ENCODE measurements at regions not wholly inside any gene's neighbourhood (a gene's known extent, or its start where the extent isn't known, plus 50 kb on each side); places are given as distances from the start of the nearest gene placed in this dataset.
"Not testable (repeated sequence)": the region's sequence is repeated elsewhere in the genome, so short reads cannot be mapped to it uniquely, and the experiment has no call there.

GRCh38 chr2:183881978-183882377, 716.4 kb upstream of the ZNF804A start:
- Histone ChIP-seq H3K27me3 (replicated peaks; ENCODE audit: control insufficient read depth, insufficient read depth, low read length) (no peaks in the 10 kb centered on the region), H3K36me3 (ENCODE audit: control insufficient read depth, insufficient read depth, low read length) (no peaks in the 10 kb centered on the region), H3K4me3 (replicated peaks; ENCODE audit: low read depth, low read length) (no peak overlapping the region)
- no peak for TF ChIP-seq CTCF (IDR thresholded peaks at IDR 0.05; ENCODE audit: insufficient read depth, low read length, poor library complexity, severe bottlenecking)
- no peak for DNase-seq (ENCODE audit: extremely low read depth, insufficient read length)

- H3K27me3 ChIP-seq (replicated peaks; ENCODE audit: control insufficient read depth, insufficient read depth, low read length): no peaks in the 10 kb centered on the region
- H3K4me3 ChIP-seq (replicated peaks; ENCODE audit: low read depth, low read length): no peak overlapping the region
- no peak for DNase-seq (ENCODE audit: extremely low read depth, insufficient read length)
- TF ChIP-seq CTCF (IDR thresholded peaks at IDR 0.05; ENCODE audit: insufficient read depth, low read length, poor library complexity, severe bottlenecking): no peak
- H3K36me3 ChIP-seq (ENCODE audit: control insufficient read depth, insufficient read depth, low read length): no peaks in the 10 kb centered on the region
These were observed 705.9 kb upstream of the ZNF804A start for GRCh38 chr2:183892315-183892941.

GRCh38 chr2:183898641-183899040, 699.7 kb upstream of the ZNF804A start:
- no peak for DNase-seq (ENCODE audit: extremely low read depth, insufficient read length)
- Histone ChIP-seq H3K36me3 (ENCODE audit: control insufficient read depth, insufficient read depth, low read length) (no peaks in the 10 kb centered on the region), H3K27me3 (replicated peaks; ENCODE audit: control insufficient read depth, insufficient read depth, low read length) (no peaks in the 10 kb centered on the region), H3K4me3 (replicated peaks; ENCODE audit: low read depth, low read length) (no peak overlapping the region)
- no peak for TF ChIP-seq CTCF (IDR thresholded peaks at IDR 0.05; ENCODE audit: insufficient read depth, low read length, poor library complexity, severe bottlenecking)

GRCh38 chr2:183901931-183902330, 696.4 kb upstream of the ZNF804A start:
- Histone ChIP-seq H3K36me3 (ENCODE audit: control insufficient read depth, insufficient read depth, low read length) (no peaks in the 10 kb centered on the region), H3K27me3 (replicated peaks; ENCODE audit: control insufficient read depth, insufficient read depth, low read length) (no peaks in the 10 kb centered on the region), H3K4me3 (replicated peaks; ENCODE audit: low read depth, low read length) (no peak overlapping the region)
- no peak for DNase-seq (ENCODE audit: extremely low read depth, insufficient read length)
- TF ChIP-seq CTCF (IDR thresholded peaks at IDR 0.05; ENCODE audit: insufficient read depth, low read length, poor library complexity, severe bottlenecking): no peak

- no peak for TF ChIP-seq CTCF (IDR thresholded peaks at IDR 0.05; ENCODE audit: insufficient read depth, low read length, poor library complexity, severe bottlenecking)
- no peaks in the 10 kb centered on the region for H3K27me3 ChIP-seq (replicated peaks; ENCODE audit: control insufficient read depth, insufficient read depth, low read length)
- H3K36me3 ChIP-seq (ENCODE audit: control insufficient read depth, insufficient read depth, low read length): no peaks in the 10 kb centered on the region
- no peak for DNase-seq (ENCODE audit: extremely low read depth, insufficient read length)
- no peak overlapping the region for H3K4me3 ChIP-seq (replicated peaks; ENCODE audit: low read depth, low read length)
These were observed 695.3 kb upstream of the ZNF804A start for GRCh38 chr2:183903026-183903425.

- DNase-seq (ENCODE audit: extremely low read depth, insufficient read length); H3K27me3 ChIP-seq (replicated peaks; ENCODE audit: control insufficient read depth, insufficient read depth, low read length); H3K4me3 ChIP-seq (replicated peaks; ENCODE audit: low read depth, low read length); H3K36me3 ChIP-seq (ENCODE audit: control insufficient read depth, insufficient read depth, low read length): not testable (repeated sequence)
These were observed 682.3 kb upstream of the ZNF804A start for GRCh38 chr2:183916041-183916440.

All from GM06990 (cell line).